ENCODE measurements at regions not wholly inside any gene's neighbourhood (a gene's known extent, or its start where the extent isn't known, plus 50 kb on each side); places are given as distances from the start of the nearest gene placed in this dataset.

GRCh38 chr10:36559412-36560400, 565.7 kb upstream of the ANKRD30A start:
- Histone ChIP-seq H3K4me3 (ENCODE audit: low read depth in 1 of 2, low read length in 2 of 2) (no peak overlapping the region), H3K36me3 (ENCODE audit: control insufficient read depth in 1 of 2, insufficient read depth in 2 of 2, low read length in 2 of 2) (no peaks in the 10 kb centered on the region), H3K27ac (ENCODE audit: low read depth, low read length) (no peak overlapping the region), H3K4me1 (ENCODE audit: control insufficient read depth in 1 of 2, insufficient read depth in 2 of 2, low read length in 2 of 2) (no peaks in the 10 kb centered on the region), H3K9me3 (ENCODE audit: control insufficient read depth in 1 of 2, low read length in 2 of 2) (peaks cover 3 to 5% of the 10 kb centered on the region in 2 donors), H3K27me3 (ENCODE audit: control insufficient read depth in 1 of 2, insufficient read depth in 2 of 2, low read length in 2 of 2) (no peaks in the 10 kb centered on the region), H3K9ac (ENCODE audit: low read depth in 1 of 2, low read length in 2 of 2) (no peak overlapping the region)

- Histone ChIP-seq H3K27ac (ENCODE audit: low read depth, low read length) (no peak overlapping the region), H3K36me3 (ENCODE audit: control insufficient read depth in 1 of 2, insufficient read depth in 2 of 2, low read length in 2 of 2) (no peaks in the 10 kb centered on the region), H3K9me3 (ENCODE audit: control insufficient read depth in 1 of 2, low read length in 2 of 2) (peaks cover 3 to 7% of the 10 kb centered on the region in 2 donors), H3K9ac (ENCODE audit: low read depth in 1 of 2, low read length in 2 of 2) (no peak overlapping the region), H3K27me3 (ENCODE audit: control insufficient read depth in 1 of 2, insufficient read depth in 2 of 2, low read length in 2 of 2) (no peaks in the 10 kb centered on the region), H3K4me1 (ENCODE audit: control insufficient read depth in 1 of 2, insufficient read depth in 2 of 2, low read length in 2 of 2) (no peaks in the 10 kb centered on the region), H3K4me3 (ENCODE audit: low read depth in 1 of 2, low read length in 2 of 2) (no peak overlapping the region)
Observed at GRCh38 chr10:36556468-36556867, 568.9 kb upstream of the ANKRD30A start.

- H3K27ac ChIP-seq (ENCODE audit: low read depth, low read length), result no peak overlapping the region
- H3K4me1 ChIP-seq (ENCODE audit: control insufficient read depth in 1 of 2, insufficient read depth in 2 of 2, low read length in 2 of 2), result no peaks in the 10 kb centered on the region
- H3K9ac ChIP-seq (ENCODE audit: low read depth in 1 of 2, low read length in 2 of 2), result no peak overlapping the region
- H3K36me3 ChIP-seq (ENCODE audit: control insufficient read depth in 1 of 2, insufficient read depth in 2 of 2, low read length in 2 of 2), result no peaks in the 10 kb centered on the region
- H3K9me3 ChIP-seq (ENCODE audit: control insufficient read depth in 1 of 2, low read length in 2 of 2), result peaks cover 0 to 7% of the 10 kb centered on the region in 2 donors
- H3K27me3 ChIP-seq (ENCODE audit: control insufficient read depth in 1 of 2, insufficient read depth in 2 of 2, low read length in 2 of 2), result no peaks in the 10 kb centered on the region
- H3K4me3 ChIP-seq (ENCODE audit: low read depth in 1 of 2, low read length in 2 of 2), result no peak overlapping the region
Observed at GRCh38 chr10:36555036-36555435, 570.4 kb upstream of the ANKRD30A start.

- no peak overlapping the region for H3K9ac ChIP-seq (ENCODE audit: low read depth in 1 of 2, low read length in 2 of 2)
- H3K27me3 ChIP-seq (ENCODE audit: control insufficient read depth in 1 of 2, insufficient read depth in 2 of 2, low read length in 2 of 2), result no peaks in the 10 kb centered on the region
- H3K4me1 ChIP-seq (ENCODE audit: control insufficient read depth in 1 of 2, insufficient read depth in 2 of 2, low read length in 2 of 2), result no peaks in the 10 kb centered on the region
- peaks cover 7 to 8% of the 10 kb centered on the region in 2 donors for H3K9me3 ChIP-seq (ENCODE audit: control insufficient read depth in 1 of 2, low read length in 2 of 2)
- H3K36me3 ChIP-seq (ENCODE audit: control insufficient read depth in 1 of 2, insufficient read depth in 2 of 2, low read length in 2 of 2), result no peaks in the 10 kb centered on the region
- H3K27ac ChIP-seq (ENCODE audit: low read depth, low read length), result no peak overlapping the region
- no peak overlapping the region for H3K4me3 ChIP-seq (ENCODE audit: low read depth in 1 of 2, low read length in 2 of 2)
Observed at GRCh38 chr10:36547965-36548364, 577.4 kb upstream of the ANKRD30A start.

- Histone ChIP-seq H3K27me3 (ENCODE audit: control insufficient read depth in 1 of 2, insufficient read depth in 2 of 2, low read length in 2 of 2) (no peaks in the 10 kb centered on the region), H3K9me3 (ENCODE audit: control insufficient read depth in 1 of 2, low read length in 2 of 2) (peaks cover 4 to 10% of the 10 kb centered on the region in 2 donors)
Observed at GRCh38 chr10:36542493-36542892, 582.9 kb upstream of the ANKRD30A start.

GRCh38 chr10:36540611-36541010, 584.8 kb upstream of the ANKRD30A start:
- no peak overlapping the region for H3K9ac ChIP-seq (ENCODE audit: low read depth in 1 of 2, low read length in 2 of 2)

More at GRCh38 chr10:36542493-36542892, 582.9 kb upstream of the ANKRD30A start:
- Histone ChIP-seq H3K36me3 (ENCODE audit: control insufficient read depth in 1 of 2, insufficient read depth in 2 of 2, low read length in 2 of 2) (no peaks in the 10 kb centered on the region), H3K27ac (ENCODE audit: low read depth, low read length) (no peak overlapping the region), H3K4me3 (ENCODE audit: low read depth in 1 of 2, low read length in 2 of 2) (no peak overlapping the region), H3K9ac (ENCODE audit: low read depth in 1 of 2, low read length in 2 of 2) (no peak overlapping the region), H3K4me1 (ENCODE audit: control insufficient read depth in 1 of 2, insufficient read depth in 2 of 2, low read length in 2 of 2) (no peaks in the 10 kb centered on the region)

GRCh38 chr10:36538953-36539586, 586.3 kb upstream of the ANKRD30A start:
- H3K36me3 ChIP-seq (ENCODE audit: control insufficient read depth in 1 of 2, insufficient read depth in 2 of 2, low read length in 2 of 2), result no peaks in the 10 kb centered on the region
- H3K4me3 ChIP-seq (ENCODE audit: low read depth in 1 of 2, low read length in 2 of 2), result no peak overlapping the region
- peaks cover 5% of the 10 kb centered on the region in 2 donors for H3K9me3 ChIP-seq (ENCODE audit: control insufficient read depth in 1 of 2, low read length in 2 of 2)
- no peaks in the 10 kb centered on the region for H3K4me1 ChIP-seq (ENCODE audit: control insufficient read depth in 1 of 2, insufficient read depth in 2 of 2, low read length in 2 of 2)
- no peak overlapping the region for H3K9ac ChIP-seq (ENCODE audit: low read depth in 1 of 2, low read length in 2 of 2)
- no peaks in the 10 kb centered on the region for H3K27me3 ChIP-seq (ENCODE audit: control insufficient read depth in 1 of 2, insufficient read depth in 2 of 2, low read length in 2 of 2)
- no peak overlapping the region for H3K27ac ChIP-seq (ENCODE audit: low read depth, low read length)

More at GRCh38 chr10:36540611-36541010, 584.8 kb upstream of the ANKRD30A start:
- Histone ChIP-seq H3K36me3 (ENCODE audit: control insufficient read depth in 1 of 2, insufficient read depth in 2 of 2, low read length in 2 of 2) (no peaks in the 10 kb centered on the region), H3K27ac (ENCODE audit: low read depth, low read length) (no peak overlapping the region), H3K9me3 (ENCODE audit: control insufficient read depth in 1 of 2, low read length in 2 of 2) (peaks cover 5 to 8% of the 10 kb centered on the region in 2 donors), H3K27me3 (ENCODE audit: control insufficient read depth in 1 of 2, insufficient read depth in 2 of 2, low read length in 2 of 2) (no peaks in the 10 kb centered on the region), H3K4me1 (ENCODE audit: control insufficient read depth in 1 of 2, insufficient read depth in 2 of 2, low read length in 2 of 2) (no peaks in the 10 kb centered on the region), H3K4me3 (ENCODE audit: low read depth in 1 of 2, low read length in 2 of 2) (no peak overlapping the region)

- Histone ChIP-seq H3K9ac (ENCODE audit: low read depth in 1 of 2, low read length in 2 of 2) (no peak overlapping the region), H3K27ac (ENCODE audit: low read depth, low read length) (no peak overlapping the region), H3K36me3 (ENCODE audit: control insufficient read depth in 1 of 2, insufficient read depth in 2 of 2, low read length in 2 of 2) (no peaks in the 10 kb centered on the region), H3K27me3 (ENCODE audit: control insufficient read depth in 1 of 2, insufficient read depth in 2 of 2, low read length in 2 of 2) (no peaks in the 10 kb centered on the region), H3K4me3 (ENCODE audit: low read depth in 1 of 2, low read length in 2 of 2) (no peak overlapping the region), H3K4me1 (ENCODE audit: control insufficient read depth in 1 of 2, insufficient read depth in 2 of 2, low read length in 2 of 2) (no peaks in the 10 kb centered on the region), H3K9me3 (ENCODE audit: control insufficient read depth in 1 of 2, low read length in 2 of 2) (peaks cover 0 to 15% of the 10 kb centered on the region in 2 donors)
Observed at GRCh38 chr10:36534471-36535002, 590.9 kb upstream of the ANKRD30A start.

- no peaks in the 10 kb centered on the region for H3K36me3 ChIP-seq (ENCODE audit: control insufficient read depth in 1 of 2, insufficient read depth in 2 of 2, low read length in 2 of 2)
- no peaks in the 10 kb centered on the region for H3K4me1 ChIP-seq (ENCODE audit: control insufficient read depth in 1 of 2, insufficient read depth in 2 of 2, low read length in 2 of 2)
- no peak overlapping the region for H3K27ac ChIP-seq (ENCODE audit: low read depth, low read length)
- H3K9ac ChIP-seq (ENCODE audit: low read depth in 1 of 2, low read length in 2 of 2), result no peak overlapping the region
- no peaks in the 10 kb centered on the region for H3K27me3 ChIP-seq (ENCODE audit: control insufficient read depth in 1 of 2, insufficient read depth in 2 of 2, low read length in 2 of 2)
- H3K9me3 ChIP-seq (ENCODE audit: control insufficient read depth in 1 of 2, low read length in 2 of 2), result peaks cover 0 to 15% of the 10 kb centered on the region in 2 donors
- H3K4me3 ChIP-seq (ENCODE audit: low read depth in 1 of 2, low read length in 2 of 2), result no peak overlapping the region
Observed at GRCh38 chr10:36533861-36534260, 591.5 kb upstream of the ANKRD30A start.

- Histone ChIP-seq H3K27ac (ENCODE audit: low read depth, low read length) (no peak overlapping the region), H3K9me3 (ENCODE audit: control insufficient read depth in 1 of 2, low read length in 2 of 2) (peaks cover 0 to 15% of the 10 kb centered on the region in 2 donors)
Observed at GRCh38 chr10:36533316-36533715, 592.1 kb upstream of the ANKRD30A start.

More at GRCh38 chr10:36533316-36533715, 592.1 kb upstream of the ANKRD30A start:
- Histone ChIP-seq H3K36me3 (ENCODE audit: control insufficient read depth in 1 of 2, insufficient read depth in 2 of 2, low read length in 2 of 2) (no peaks in the 10 kb centered on the region), H3K4me3 (ENCODE audit: low read depth in 1 of 2, low read length in 2 of 2) (no peak overlapping the region), H3K27me3 (ENCODE audit: control insufficient read depth in 1 of 2, insufficient read depth in 2 of 2, low read length in 2 of 2) (no peaks in the 10 kb centered on the region), H3K9ac (ENCODE audit: low read depth in 1 of 2, low read length in 2 of 2) (no peak overlapping the region), H3K4me1 (ENCODE audit: control insufficient read depth in 1 of 2, insufficient read depth in 2 of 2, low read length in 2 of 2) (no peaks in the 10 kb centered on the region)
